HUES48 (cell line): ENCODE measurements at regions not wholly inside any gene's neighbourhood (a gene's known extent, or its start where the extent isn't known, plus 50 kb on each side); places are given as distances from the start of the nearest gene placed in this dataset.

Experiments used
- H3K27ac ChIP-seq: one replicate; pipeline ENCODE4 v1.7.0; 2013; ENCODE audit warnings: low read depth, low read length, inconsistent platforms
- H3K27me3 ChIP-seq: 2 replicates; pipeline ENCODE4 v1.6.1; 2013; ENCODE audit warnings: mild to moderate bottlenecking, low read length; ENCODE audit not compliant: control insufficient read depth, insufficient read depth
- H3K36me3 ChIP-seq: 2 replicates; pipeline ENCODE4 v1.6.1; 2013; ENCODE audit warnings: low read length; ENCODE audit not compliant: control insufficient read depth, insufficient read depth
- H3K4me1 ChIP-seq: 2 replicates; pipeline ENCODE4 v1.6.1; 2013; ENCODE audit warnings: mild to moderate bottlenecking, low read length; ENCODE audit not compliant: control insufficient read depth, insufficient read depth
- H3K4me3 ChIP-seq: 2 replicates; pipeline ENCODE4 v1.5.1; 2013; ENCODE audit warnings: mild to moderate bottlenecking, low read depth, low read length
- H3K9ac ChIP-seq: 2 replicates; pipeline ENCODE4 v1.6.1; 2013; ENCODE audit warnings: mild to moderate bottlenecking, low read depth, low read length, moderate library complexity
- H3K9me3 ChIP-seq: 2 replicates; pipeline ENCODE4 v1.6.1; 2013; ENCODE audit warnings: low read length; ENCODE audit not compliant: control insufficient read depth, insufficient read depth

- Histone ChIP-seq H3K4me3 (no peak overlapping the region), H3K27me3 (no peaks in the 10 kb centered on the region), H3K4me1 (no peaks in the 10 kb centered on the region), H3K9me3 (no peaks in the 10 kb centered on the region), H3K9ac (no peak overlapping the region), H3K36me3 (no peaks in the 10 kb centered on the region), H3K27ac (no peak overlapping the region)
Observed at GRCh38 chr5:91221917-91222316, 161.2 kb downstream of the ARRDC3 start.

- H3K9ac ChIP-seq: no peak overlapping the region
- H3K36me3 ChIP-seq: no peaks in the 10 kb centered on the region
- H3K9me3 ChIP-seq: no peaks in the 10 kb centered on the region
- H3K4me3 ChIP-seq: no peak overlapping the region
- H3K27ac ChIP-seq: no peak overlapping the region
- H3K4me1 ChIP-seq: no peaks in the 10 kb centered on the region
- no peaks in the 10 kb centered on the region for H3K27me3 ChIP-seq
Observed at GRCh38 chr5:91219803-91220371, 163.2 kb downstream of the ARRDC3 start.

- Histone ChIP-seq H3K4me1 (no peaks in the 10 kb centered on the region), H3K27ac (no peak overlapping the region)
Observed at GRCh38 chr5:91219091-91219802, 163.9 kb downstream of the ARRDC3 start.

GRCh38 chr5:91217859-91218258 is 165.3 kb downstream of the ARRDC3 start:
- no peaks in the 10 kb centered on the region for H3K27me3 ChIP-seq
- no peaks in the 10 kb centered on the region for H3K9me3 ChIP-seq
- no peak overlapping the region for H3K4me3 ChIP-seq
- H3K36me3 ChIP-seq: no peaks in the 10 kb centered on the region
- no peaks in the 10 kb centered on the region for H3K4me1 ChIP-seq
- H3K9ac ChIP-seq: no peak overlapping the region
- H3K27ac ChIP-seq: no peak overlapping the region

More at GRCh38 chr5:91219091-91219802, 163.9 kb downstream of the ARRDC3 start:
- Histone ChIP-seq H3K27me3 (no peaks in the 10 kb centered on the region), H3K9ac (no peak overlapping the region), H3K9me3 (no peaks in the 10 kb centered on the region), H3K36me3 (no peaks in the 10 kb centered on the region), H3K4me3 (no peak overlapping the region)

- H3K4me1 ChIP-seq: no peaks in the 10 kb centered on the region
- H3K27ac ChIP-seq: no peak overlapping the region
- H3K36me3 ChIP-seq: no peaks in the 10 kb centered on the region
- H3K4me3 ChIP-seq: no peak overlapping the region
- no peaks in the 10 kb centered on the region for H3K9me3 ChIP-seq
- no peaks in the 10 kb centered on the region for H3K27me3 ChIP-seq
- H3K9ac ChIP-seq: no peak overlapping the region
Observed at GRCh38 chr5:91214571-91214970, 168.5 kb downstream of the ARRDC3 start.
